HL-60 (cell line): ENCODE measurements at regions not wholly inside any gene's neighbourhood (a gene's known extent, or its start where the extent isn't known, plus 50 kb on each side); places are given as distances from the start of the nearest gene placed in this dataset.

Experiments
- DNase-seq, 2 experiments: peaks; one replicate each; pipeline ENCODE4 v3.0.0-alpha.2; 2010 to 2020; ENCODE audit warnings: low read depth in 1 of 2, low spot score in 1 of 2
- H3K27ac ChIP-seq: fragments of 250-450 bp; sonication (Bioruptor Pico); replicated peaks from 2 replicates; pipeline ENCODE4 v1.5.1; 2020; ENCODE audit warnings: mild to moderate bottlenecking, moderate library complexity
- H3K27me3 ChIP-seq: fragments of 250-450 bp; sonication (Bioruptor Pico); 2 replicates; pipeline ENCODE4 v1.5.1; 2021; ENCODE audit warnings: mild to moderate bottlenecking, moderate library complexity; ENCODE audit not compliant: insufficient read depth, poor library complexity, severe bottlenecking
- H3K4me3 ChIP-seq: replicated peaks from 2 replicates; pipeline ENCODE4 v1.5.1; 2011; ENCODE audit warnings: mild to moderate bottlenecking, control low read depth, low read length; ENCODE audit not compliant: insufficient read depth
- CTCF ChIP-seq: IDR thresholded peaks from one replicate; pipeline ENCODE4 v1.5.1; 2011; ENCODE audit warnings: low read length, control low read depth, inconsistent platforms; ENCODE audit not compliant: insufficient read depth
- GABPA ChIP-seq: IDR thresholded peaks from 2 replicates; pipeline ENCODE4 v1.6.1; 2012; ENCODE audit warnings: low read depth
- POLR2AphosphoS5 ChIP-seq: IDR thresholded peaks from 2 replicates; pipeline ENCODE4 v1.6.1; 2012; ENCODE audit warnings: low read depth
- REST ChIP-seq: IDR thresholded peaks from 2 replicates; pipeline ENCODE4 v1.6.1; 2012; ENCODE audit warnings: low read depth; ENCODE audit not compliant: insufficient replicate concordance
- SPI1 ChIP-seq: IDR thresholded peaks from 2 replicates; pipeline ENCODE4 v1.6.1; 2012; ENCODE audit warnings: low read depth, mild to moderate bottlenecking, borderline replicate concordance

GRCh38 chr3:30455840-30456239, 150.6 kb upstream of the TGFBR2 start:
- Histone ChIP-seq H3K27ac (no peak overlapping the region), H3K27me3 (no peaks in the 10 kb centered on the region), H3K4me3 (no peak overlapping the region)
- TF ChIP-seq POLR2AphosphoS5 (no peak), CTCF (no peak)
- no peak for DNase-seq

GRCh38 chr3:30456264-30456663, 150.1 kb upstream of the TGFBR2 start:
- DNase-seq = no peak

GRCh38 chr3:30457081-30457480, 149.3 kb upstream of the TGFBR2 start:
- TF ChIP-seq CTCF (no peak), REST (no peak), POLR2AphosphoS5 (no peak), SPI1 (no peak), GABPA (no peak)
- H3K27ac ChIP-seq = no peak overlapping the region
- H3K27me3 ChIP-seq = no peaks in the 10 kb centered on the region
- DNase-seq = no peak
- no peak overlapping the region for H3K4me3 ChIP-seq

More at GRCh38 chr3:30456264-30456663, 150.1 kb upstream of the TGFBR2 start:
- Histone ChIP-seq H3K27me3 (no peaks in the 10 kb centered on the region), H3K4me3 (no peak overlapping the region), H3K27ac (no peak overlapping the region)
- no peak for TF ChIP-seq SPI1
- no peak for TF ChIP-seq CTCF
- no peak for TF ChIP-seq POLR2AphosphoS5
- no peak for TF ChIP-seq REST
- TF ChIP-seq GABPA = no peak

GRCh38 chr3:30457726-30458125, 148.7 kb upstream of the TGFBR2 start:
- H3K27me3 ChIP-seq = no peaks in the 10 kb centered on the region

More at GRCh38 chr3:30457726-30458125, 148.7 kb upstream of the TGFBR2 start:
- Histone ChIP-seq H3K27ac (no peak overlapping the region), H3K4me3 (no peak overlapping the region)
- DNase-seq = no peak
- TF ChIP-seq POLR2AphosphoS5 = no peak
- TF ChIP-seq CTCF = no peak
- no peak for TF ChIP-seq REST
- no peak for TF ChIP-seq SPI1
- no peak for TF ChIP-seq GABPA
